ENCODE measurements at regions not wholly inside any gene's neighbourhood (a gene's known extent, or its start where the extent isn't known, plus 50 kb on each side); places are given as distances from the start of the nearest gene placed in this dataset.

- DNase-seq = no peak
Measured at GRCh38 chr6:2454180-2454579, 208.8 kb upstream of the GMDS start.

DNA sequence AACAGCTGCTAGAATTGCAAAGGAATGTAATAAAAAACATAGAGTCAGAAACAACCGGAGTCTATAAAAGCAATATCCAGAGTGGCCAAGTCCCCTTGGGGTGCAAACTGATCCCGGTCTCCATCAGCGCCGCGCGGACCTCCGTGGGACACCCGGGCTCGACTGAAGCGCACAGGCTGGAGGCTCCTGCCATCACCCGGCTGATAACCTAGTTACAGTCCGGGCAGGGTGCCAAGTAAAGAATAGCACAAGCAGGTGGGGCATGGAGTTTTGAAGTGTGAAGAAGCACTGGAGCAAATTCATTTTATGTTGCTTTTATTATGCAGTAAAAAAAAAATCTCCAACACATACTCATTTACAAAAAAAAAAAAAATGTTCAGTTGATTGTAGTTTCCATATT, 205.1 kb upstream of the GMDS start:
- peak; percentile 83 for DNase-seq

DNA sequence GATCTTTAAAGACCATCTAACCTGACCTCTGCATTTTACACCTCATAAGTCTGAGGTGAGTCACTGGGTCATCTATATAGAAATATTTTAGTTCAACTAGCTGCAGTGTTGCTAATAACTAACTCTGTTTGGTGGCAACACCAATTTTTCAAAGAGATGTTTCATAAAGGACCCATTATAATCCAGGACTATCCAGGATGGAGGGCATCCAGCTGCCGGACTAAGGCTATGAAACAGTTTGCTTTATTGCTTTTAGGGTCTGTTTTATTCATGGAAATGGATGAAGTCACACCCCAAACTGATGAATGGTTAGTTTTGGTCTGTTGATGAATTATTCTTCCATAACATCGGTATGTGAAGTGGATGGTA, 204.2 kb upstream of the GMDS start:
- DNase-seq = no peak

- peak; percentile 54 for DNase-seq
Measured at GRCh38 chr6:2448826-2449571, 203.6 kb upstream of the GMDS start.

GRCh38 chr6:2447931-2448330, 202.5 kb upstream of the GMDS start:
- no peak for DNase-seq

- DNase-seq = no peak
Measured at GRCh38 chr6:2447318-2447920, 202.0 kb upstream of the GMDS start.

DNA sequence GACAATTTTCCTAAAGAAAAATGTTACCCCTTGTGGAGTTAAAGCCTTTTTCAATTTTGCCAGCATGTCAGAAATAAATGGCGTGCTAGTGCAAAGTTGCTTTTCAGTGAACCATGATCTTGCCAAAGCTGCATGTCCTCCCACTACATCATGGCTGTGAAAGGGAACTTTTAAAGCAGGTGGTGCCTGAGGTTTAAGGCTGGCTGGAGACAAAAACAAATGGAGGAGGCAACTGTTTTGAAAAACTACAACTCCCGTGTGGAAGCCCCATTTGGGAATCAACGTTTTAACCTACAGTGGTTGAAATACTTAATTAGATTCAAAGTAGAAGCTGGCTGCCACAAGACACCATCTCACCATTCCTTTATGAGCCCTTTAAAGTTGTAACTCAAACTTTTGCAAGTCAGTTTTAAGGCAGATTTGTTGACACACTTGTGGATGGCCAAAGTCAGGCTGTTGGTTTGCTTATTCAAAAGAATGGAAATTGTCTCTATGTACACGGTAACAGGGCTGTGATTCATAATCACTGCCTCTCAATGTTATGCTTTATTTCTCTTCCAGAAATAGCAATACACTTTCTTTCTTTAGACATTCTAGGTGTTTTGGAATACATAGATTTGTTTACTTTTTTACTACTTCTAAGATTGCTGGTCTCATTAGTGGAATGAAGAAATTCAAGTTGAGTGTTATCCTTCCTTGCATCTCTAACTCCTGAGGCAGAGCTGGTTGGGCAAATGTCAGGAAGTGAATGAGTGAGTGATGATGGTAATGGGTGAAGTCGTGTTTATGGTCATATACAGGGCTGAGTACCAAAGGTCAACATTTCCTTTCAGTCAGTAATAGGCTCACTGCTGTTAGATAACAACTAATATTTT, 196.4 kb upstream of the GMDS start:
- no peak for DNase-seq

- no peak for DNase-seq
Measured at GRCh38 chr6:2440516-2440915, 195.1 kb upstream of the GMDS start.

- no peak for DNase-seq
Measured at GRCh38 chr6:2439632-2440031, 194.2 kb upstream of the GMDS start.

GRCh38 chr6:2439082-2439481, 193.7 kb upstream of the GMDS start:
- DNase-seq = no peak

DNA sequence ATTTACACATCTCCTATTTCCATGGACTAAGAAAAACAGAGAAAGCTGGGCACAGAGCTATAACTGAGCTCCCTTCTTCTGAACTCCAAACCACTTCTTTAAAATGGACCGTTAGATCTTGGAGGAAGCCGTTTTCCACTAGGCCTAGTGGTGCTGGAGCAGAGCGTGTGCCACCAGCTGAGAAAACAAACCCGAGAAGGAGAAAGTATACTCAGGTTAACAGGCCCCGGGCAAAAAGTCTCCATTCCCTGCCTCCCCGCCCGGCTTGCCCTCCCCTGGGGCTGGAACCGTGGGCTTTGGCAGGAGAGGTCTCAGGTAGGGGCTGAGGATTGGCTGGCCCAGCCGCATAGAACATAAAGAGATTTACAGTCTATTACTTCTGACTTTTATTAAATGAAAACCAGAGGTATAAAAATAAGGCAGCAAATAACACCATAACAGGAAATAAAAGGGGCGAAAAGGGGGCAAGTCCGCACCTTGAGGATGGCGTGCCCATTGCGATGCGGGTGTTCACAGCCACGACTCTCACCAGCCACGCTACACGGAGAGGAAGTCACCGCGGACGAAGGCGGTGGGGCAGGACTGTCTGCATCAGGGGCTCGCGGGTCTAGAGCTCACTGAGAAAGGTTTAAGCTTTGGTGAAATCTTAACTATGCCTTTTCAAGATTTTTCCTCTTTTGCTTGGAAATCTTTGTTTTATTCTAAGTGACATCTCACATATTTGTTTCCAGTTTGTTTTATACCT, 191.2 kb upstream of the GMDS start:
- no peak for DNase-seq

- no peak for DNase-seq
Measured at GRCh38 chr6:2435323-2435722, 189.9 kb upstream of the GMDS start.

GRCh38 chr6:2434912-2435311, 189.5 kb upstream of the GMDS start:
- DNase-seq = no peak

DNA sequence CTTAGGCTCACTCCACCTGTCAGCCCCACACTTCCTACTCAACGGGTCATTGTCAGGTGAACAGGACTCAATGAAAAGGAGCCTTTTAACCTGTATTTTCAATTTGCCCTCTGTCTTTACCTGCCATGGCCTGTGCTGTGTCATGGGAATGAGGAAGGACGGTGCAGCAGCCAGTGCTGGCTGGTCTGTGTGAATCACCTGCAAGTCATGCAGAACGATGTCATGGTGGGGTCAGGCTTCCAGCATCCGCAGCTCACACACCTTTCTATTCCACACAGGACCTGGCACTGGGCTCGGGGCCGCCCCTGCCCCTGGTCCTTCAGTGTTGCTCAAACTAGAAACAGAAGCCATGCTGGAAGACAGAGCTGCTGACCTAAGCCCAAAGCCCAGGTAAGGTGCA, 188.7 kb upstream of the GMDS start:
- no peak for DNase-seq

DNA sequence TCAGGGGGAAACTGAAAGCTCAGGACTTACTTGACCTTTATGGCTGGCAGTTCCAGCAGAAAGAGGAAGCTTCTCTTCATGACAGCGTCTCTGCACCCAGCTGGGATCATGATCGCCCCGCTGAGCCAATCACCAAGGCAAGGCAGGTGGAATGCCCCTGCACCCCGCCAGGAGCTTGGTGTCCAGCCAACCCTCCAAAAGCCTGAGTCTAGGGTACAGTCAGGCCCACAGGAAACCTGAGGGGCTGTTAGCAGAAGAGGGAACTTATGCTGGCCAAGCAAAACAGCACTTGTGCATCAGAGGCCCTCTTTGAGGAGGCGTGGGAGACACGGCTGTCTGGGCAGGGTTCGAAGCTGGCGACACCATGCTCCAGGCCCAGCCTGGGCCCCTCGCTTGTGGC, 188.3 kb upstream of the GMDS start:
- no peak for DNase-seq

- no peak for DNase-seq
Measured at GRCh38 chr6:2433266-2433665, 187.9 kb upstream of the GMDS start.

DNA sequence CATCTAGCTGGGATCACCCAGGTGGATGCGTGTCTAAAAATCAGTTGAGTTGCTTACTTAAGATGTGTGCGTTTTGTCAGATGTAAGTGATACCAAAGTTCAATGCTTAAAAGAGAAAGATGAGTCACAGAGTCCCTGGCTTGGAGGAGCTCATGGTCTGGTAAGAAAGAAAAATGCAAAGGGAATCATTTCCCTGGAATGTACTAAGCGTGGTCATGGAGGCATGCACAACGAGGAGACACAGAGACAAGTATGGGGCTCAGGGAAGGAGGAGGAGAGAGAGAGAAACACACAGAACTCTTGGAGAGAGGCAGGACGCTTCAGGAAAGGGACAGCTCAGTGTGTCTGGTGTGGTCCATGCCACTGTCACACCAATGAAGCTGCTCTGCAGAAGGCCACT, 186.9 kb upstream of the GMDS start:
- no peak for DNase-seq

- DNase-seq = no peak
Measured at GRCh38 chr6:2430612-2431011, 185.2 kb upstream of the GMDS start.

DNA sequence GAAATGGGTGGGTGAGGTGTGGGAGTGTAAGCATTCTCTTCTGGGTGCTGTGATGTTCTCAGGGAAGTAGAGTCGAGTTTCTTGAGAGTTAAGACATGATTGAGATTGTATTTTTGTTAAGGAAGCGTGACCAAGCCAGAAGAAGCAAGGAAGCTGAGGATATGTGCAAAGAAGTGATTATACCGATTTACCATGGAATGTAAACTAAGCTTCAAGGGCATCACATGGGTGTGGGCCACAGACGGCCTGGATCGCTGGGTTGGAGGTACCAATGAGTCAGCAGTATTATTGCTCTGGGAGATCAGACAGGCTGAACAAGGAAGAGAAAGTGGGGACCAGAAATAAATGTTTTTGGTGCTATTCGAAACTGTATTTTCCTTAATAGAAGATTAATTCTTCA, 184.1 kb upstream of the GMDS start:
- no peak for DNase-seq

DNA sequence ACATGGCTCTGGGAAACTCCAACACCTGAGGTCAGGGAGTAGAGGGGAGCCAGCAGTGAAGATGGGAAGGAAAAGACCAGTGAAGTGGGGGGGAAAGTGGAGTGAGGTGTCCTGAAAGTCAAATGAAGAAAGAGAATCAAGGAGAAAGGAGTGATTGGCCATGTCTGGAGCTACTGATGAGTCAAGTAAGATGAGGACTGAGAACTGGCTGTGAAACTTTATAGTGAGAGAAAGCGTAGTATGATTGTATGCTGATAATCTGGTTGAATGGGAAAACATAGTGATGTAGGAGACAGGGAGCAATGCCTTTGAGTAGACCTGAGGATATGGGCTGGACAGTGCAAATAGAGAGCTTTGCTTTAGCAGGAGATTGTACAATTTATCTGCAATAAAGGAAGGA, 183.6 kb upstream of the GMDS start:
- no peak for DNase-seq

GRCh38 chr6:2426561-2427340, 181.3 kb upstream of the GMDS start:
- DNase-seq = no peak

DNA sequence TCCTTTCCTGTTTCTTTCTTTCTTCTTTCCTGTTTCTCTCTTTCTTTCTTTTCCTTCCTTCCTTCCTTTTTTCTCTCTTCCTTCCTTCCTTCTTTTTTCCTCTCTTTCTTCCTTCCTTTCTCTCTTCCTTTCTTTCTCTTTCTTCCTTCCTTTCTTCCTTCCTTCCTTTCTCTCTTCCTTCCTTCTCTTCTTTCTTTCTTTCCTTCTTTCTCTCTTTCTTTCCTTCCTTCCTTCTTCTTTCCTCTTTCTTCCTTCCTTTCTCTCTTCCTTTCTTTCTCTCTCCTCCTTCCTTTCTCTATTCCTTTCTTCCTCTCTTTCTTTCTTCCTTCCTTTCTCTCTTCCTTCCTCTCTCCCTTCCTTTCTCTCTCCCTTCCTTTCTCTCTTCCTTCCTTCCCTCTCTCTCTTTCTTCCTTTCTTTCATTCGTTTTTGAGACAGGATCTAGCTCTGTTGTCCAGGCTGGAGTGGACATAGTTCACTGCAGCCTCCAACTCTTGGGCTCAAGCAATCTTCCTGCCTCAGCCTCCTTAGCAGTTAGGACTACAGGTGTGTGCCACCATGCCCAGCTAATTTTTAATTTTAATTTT, 170.8 kb upstream of the GMDS start:
- no peak for DNase-seq

All from COR-L47 (cell line).